Ureter (tissue), 1 donor: ENCODE measurements at regions not wholly inside any gene's neighbourhood (a gene's known extent, or its start where the extent isn't known, plus 50 kb on each side); places are given as distances from the start of the nearest gene placed in this dataset.
"Not testable (repeated sequence)": the region's sequence is repeated elsewhere in the genome, so short reads cannot be mapped to it uniquely, and the experiment has no call there.

ENCODE experiments used
- DNase-seq: peaks from one replicate; pipeline ENCODE4 v3.0.0-alpha.2; 2020; ENCODE audit warnings: low spot score
- donor health status: DM: yes; HTN: yes; CAD: no.

- peak; percentile 41 for DNase-seq
Measured at GRCh38 chr1:148679050-148679786, 69.4 kb upstream of the NUDT4B start.

DNA sequence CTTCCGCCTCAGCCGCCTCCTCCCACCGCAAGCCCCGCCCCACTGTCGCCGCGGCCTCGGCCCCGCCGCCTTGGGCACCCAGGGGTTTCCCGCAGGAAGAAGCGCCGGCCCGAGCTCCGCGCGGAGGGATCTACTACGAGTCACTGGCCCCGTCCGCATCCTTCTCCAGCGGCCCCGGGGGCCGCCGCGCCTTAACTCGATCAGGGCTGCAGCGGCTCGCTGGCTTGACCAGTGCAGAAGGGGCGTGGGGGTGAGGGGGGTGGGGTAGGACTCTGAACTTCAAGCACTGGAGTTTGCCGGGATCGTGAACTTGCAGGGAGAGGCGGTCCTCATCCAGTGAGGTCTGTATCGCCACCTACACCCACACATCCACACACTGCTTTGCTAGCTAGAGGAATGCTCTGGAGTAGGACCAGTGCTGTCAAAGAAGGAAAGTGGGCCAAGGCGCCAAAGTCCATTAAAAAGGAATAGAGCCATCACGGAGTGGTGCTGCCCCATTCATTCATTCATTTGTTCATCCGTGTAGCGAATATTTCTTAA, 68.7 kb upstream of the NUDT4B start:
- not testable (repeated sequence) for DNase-seq

GRCh38 chr1:148686735-148687134, 61.8 kb upstream of the NUDT4B start:
- not testable (repeated sequence) for DNase-seq

- DNase-seq: not testable (repeated sequence)
Measured at GRCh38 chr1:148687376-148687775, 61.2 kb upstream of the NUDT4B start.
